Retinal pigment epithelial cell (primary cell): ENCODE measurements at regions not wholly inside any gene's neighbourhood (a gene's known extent, or its start where the extent isn't known, plus 50 kb on each side); places are given as distances from the start of the nearest gene placed in this dataset.

Source experiments
- DNase-seq: peaks from one replicate; pipeline ENCODE4 v3.0.0-alpha.2; 2010; ENCODE audit warnings: low read depth
- H3K4me3 ChIP-seq: 2 replicates; pipeline ENCODE4 v1.5.1; 2011; ENCODE audit warnings: mild to moderate bottlenecking, low read length, control low read depth, moderate library complexity
- TF ChIP-seq, protein P1 (sequence below): conservative IDR thresholded peaks from 2 replicates; pipeline ENCODE4 v1.5.1; 2011; ENCODE audit warnings: low read depth, low read length, control low read depth, inconsistent platforms

DNA sequence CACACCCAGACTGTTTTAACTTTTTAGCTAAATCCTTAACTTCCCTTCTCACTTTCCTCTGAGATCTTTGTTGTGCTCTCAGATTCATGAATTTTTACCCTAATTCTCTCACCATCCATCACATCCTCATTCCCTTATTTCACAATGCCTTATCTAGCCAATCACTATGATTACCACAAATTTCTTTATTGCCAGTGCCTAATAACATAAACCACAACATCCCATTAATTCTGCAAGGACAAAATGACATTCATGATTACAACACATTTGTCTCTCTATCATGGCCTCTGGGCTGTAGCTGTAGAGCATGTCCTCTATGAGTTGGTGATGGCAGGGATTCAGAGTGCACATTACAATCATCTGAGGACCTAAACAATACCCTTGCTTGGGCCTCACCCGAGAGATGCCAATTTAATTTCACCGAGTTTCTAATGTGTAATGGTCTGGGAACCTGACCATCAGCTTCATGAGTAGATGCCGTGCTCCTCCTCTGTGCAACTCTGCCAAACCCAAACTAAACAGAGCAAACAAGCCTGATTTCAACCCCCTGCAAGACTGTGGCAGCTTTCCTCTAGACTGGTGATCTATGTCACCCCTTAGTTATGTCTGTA is 99.3 kb downstream of the SPTSSA start:
- H3K4me3 ChIP-seq, result no peak overlapping the region
- DNase-seq, result no peak
- TF ChIP-seq, protein P1, sequence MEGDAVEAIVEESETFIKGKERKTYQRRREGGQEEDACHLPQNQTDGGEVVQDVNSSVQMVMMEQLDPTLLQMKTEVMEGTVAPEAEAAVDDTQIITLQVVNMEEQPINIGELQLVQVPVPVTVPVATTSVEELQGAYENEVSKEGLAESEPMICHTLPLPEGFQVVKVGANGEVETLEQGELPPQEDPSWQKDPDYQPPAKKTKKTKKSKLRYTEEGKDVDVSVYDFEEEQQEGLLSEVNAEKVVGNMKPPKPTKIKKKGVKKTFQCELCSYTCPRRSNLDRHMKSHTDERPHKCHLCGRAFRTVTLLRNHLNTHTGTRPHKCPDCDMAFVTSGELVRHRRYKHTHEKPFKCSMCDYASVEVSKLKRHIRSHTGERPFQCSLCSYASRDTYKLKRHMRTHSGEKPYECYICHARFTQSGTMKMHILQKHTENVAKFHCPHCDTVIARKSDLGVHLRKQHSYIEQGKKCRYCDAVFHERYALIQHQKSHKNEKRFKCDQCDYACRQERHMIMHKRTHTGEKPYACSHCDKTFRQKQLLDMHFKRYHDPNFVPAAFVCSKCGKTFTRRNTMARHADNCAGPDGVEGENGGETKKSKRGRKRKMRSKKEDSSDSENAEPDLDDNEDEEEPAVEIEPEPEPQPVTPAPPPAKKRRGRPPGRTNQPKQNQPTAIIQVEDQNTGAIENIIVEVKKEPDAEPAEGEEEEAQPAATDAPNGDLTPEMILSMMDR, result no peak

DNA sequence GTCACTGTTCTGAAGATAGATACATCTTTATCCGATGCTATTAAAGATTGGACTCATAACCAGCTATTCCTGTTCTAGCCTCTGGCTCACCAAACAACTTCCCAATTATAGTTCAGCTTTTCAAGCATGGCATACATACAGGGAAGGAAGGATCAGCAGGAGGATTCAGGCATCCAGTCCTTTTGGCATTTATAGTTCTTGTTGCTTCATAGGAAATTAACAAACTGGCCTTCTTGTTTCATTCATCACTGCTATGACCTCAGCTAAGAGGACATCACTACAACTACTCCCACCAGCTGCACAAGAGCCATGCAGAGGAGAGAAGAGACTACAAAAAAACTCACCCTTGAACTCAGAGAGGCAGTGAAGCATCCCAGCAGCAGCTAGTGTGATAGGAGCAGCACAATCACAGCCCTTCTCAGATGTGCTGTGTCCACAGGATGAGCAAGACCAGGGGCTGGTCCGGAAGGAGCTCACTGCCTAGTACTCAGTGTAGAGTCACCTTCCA is 100.5 kb downstream of the SPTSSA start:
- no peak for DNase-seq
- no peak overlapping the region for H3K4me3 ChIP-seq
- TF ChIP-seq, protein P1, result no peak

DNA sequence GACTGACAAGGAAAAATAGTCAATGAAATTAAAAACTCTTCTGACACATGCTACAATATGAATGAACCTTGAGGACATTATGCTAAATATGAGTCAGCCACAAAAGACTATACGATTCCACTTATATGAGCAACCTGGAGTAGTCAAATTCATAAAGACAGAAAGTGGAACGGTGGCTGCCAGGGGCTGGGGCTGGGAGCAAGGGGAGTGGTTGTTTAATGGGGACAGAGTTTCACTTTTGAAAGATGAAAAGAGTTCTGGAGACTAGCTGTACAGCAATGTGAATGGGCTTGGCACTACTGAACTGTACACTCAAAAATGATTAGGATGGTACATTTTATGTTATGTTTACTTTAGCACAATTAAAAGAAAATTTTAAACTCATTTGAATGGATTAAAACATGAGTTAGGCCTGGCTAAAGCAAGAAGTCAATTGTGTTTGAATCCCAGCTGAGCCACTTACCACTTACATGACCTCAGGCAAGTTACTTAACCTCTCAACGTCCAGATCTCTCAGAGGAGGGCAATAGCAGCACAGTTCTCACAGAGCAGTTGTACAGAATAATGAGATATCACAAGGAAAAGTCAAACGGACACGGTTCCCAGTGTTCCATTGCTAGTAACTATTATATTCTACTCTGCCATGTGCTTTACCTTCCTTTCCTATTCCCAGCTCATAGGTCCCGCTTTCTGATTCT is 102.5 kb downstream of the SPTSSA start:
- TF ChIP-seq, protein P1, result no peak
- DNase-seq, result no peak

DNA sequence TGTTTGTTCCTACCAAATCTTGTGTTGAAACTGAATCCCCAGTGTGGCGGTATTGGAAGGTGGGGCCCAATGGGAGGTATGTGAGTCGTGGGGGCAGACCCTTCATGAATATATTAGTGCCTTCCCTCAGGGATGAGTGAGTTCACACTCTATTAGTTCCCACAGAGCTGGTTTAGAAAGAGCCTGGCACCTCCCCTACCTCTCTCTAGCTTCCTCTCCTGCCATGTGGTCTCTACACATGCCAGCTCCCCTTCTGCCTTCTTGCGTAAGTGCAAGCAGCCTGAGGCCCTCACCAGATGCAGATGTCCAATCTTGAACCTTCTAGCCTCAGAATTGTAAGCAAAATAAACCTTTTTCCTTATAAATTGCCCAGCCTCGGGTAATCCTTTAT is 105.8 kb downstream of the SPTSSA start:
- DNase-seq, result no peak
- H3K4me3 ChIP-seq, result no peak overlapping the region
- TF ChIP-seq, protein P1, result no peak

More for the DNA sequence above, 102.5 kb downstream of the SPTSSA start:
- no peak overlapping the region for H3K4me3 ChIP-seq

DNA sequence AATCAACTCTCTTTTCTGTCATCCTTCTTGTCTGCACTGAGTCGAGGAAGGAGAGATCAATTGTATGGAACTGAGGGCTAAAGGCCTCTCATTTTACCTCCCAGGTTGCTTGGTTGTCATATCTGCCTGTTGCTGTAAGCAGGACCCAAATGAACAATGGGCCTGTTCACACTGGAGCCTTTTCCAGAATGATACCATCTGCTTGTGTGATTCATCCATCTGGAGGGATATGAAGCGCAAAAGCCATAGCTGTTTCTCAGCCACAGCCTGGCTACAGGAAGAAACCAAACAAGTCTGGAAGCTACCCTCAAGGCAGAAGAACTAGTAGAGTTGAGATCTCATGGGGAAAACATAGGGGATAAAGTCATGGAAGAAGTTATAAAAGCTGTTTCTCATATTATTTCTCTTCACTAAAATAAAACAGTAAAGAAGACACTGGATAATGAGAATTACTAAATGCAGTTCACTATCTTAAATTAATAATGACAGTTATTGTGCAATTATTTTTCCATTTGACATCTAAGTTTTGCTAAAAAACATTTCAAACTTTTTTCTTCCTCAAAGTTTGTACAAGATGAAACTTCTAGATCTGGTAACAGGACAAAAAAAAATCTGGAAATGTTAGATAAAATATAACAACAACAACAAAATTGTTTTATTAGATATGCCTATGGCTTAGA is 106.3 kb downstream of the SPTSSA start:
- H3K4me3 ChIP-seq, result no peak overlapping the region
- DNase-seq, result no peak
- TF ChIP-seq, protein P1, result no peak

DNA sequence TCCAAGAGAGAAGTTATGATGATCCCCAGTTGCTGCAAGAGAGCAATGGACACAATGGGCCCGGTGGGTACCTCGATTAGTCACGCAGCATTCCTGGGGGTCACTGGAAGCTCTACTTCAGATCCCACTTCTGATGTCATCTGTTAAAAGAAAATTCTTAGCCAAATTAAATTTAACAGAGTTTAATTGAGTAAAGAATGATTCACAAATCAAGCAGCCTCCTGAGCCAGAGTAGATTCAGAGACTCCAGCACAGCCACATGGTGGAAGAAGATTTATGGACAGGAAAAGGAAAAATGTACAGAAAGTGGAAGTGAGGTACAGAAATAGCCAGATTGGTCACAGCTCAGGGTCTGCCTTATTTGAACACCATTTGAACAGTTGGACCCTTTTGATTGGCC is 107.5 kb downstream of the SPTSSA start:
- TF ChIP-seq, protein P1, result no peak
- H3K4me3 ChIP-seq, result no peak overlapping the region
- no peak for DNase-seq
